Mucosa of stomach (tissue), 1 donor: ENCODE measurements at regions not wholly inside any gene's neighbourhood (a gene's known extent, or its start where the extent isn't known, plus 50 kb on each side); places are given as distances from the start of the nearest gene placed in this dataset.
"Not testable (repeated sequence)": the region's sequence is repeated elsewhere in the genome, so short reads cannot be mapped to it uniquely, and the experiment has no call there.

Source experiments
- H3K27me3 ChIP-seq: one replicate; pipeline ENCODE4 v1.7.0; 2013; ENCODE audit warnings: mild to moderate bottlenecking, low read length; ENCODE audit not compliant: control insufficient read depth, insufficient read depth
- H3K36me3 ChIP-seq: one replicate; pipeline ENCODE4 v1.7.0; 2013; ENCODE audit warnings: low read length; ENCODE audit not compliant: control insufficient read depth, insufficient read depth
- H3K4me1 ChIP-seq: one replicate; pipeline ENCODE4 v1.7.0; 2013; ENCODE audit warnings: mild to moderate bottlenecking, low read length; ENCODE audit not compliant: control insufficient read depth, insufficient read depth
- H3K4me3 ChIP-seq: one replicate; pipeline ENCODE4 v1.7.0; 2013; ENCODE audit warnings: low read length
- H3K9ac ChIP-seq: one replicate; pipeline ENCODE4 v1.7.0; 2013; ENCODE audit warnings: mild to moderate bottlenecking, low read length, moderate library complexity
- H3K9me3 ChIP-seq: one replicate; pipeline ENCODE4 v1.7.0; 2013; ENCODE audit warnings: mild to moderate bottlenecking, low read length, moderate library complexity; ENCODE audit not compliant: control insufficient read depth
- donor health status: Pancreatic carcinoma.

DNA sequence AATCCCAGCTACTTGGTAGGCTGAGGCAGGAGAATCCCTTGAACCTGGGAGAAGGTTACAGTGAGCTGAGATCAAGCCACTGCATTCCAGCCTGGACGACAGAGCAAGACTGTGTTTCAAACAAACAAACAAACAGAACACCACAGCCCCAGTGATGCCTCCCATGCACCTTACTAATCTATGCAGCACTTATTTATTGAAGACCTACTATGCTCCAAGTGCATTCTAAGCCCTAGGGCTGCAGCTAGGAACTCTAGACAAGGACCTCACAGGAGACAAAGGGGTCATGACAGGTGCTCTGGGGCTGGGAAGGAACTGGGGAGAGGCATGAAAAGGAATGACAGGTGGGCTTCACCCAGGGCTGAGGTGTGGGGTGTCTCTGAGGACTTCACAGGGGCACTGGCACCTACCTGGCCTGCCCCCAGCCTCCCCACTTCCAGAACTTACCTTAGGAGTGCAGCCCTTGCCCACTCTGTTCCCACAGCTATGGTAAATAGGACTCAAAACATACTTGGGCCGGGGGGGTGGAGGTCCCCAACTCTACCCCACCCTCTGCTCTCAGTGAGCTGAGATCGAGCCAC lies 69.4 kb downstream of the C9orf50 start:
- H3K4me3 ChIP-seq = no peak overlapping the region
- H3K27me3 ChIP-seq = peaks cover 5% of the 10 kb centered on the region
- H3K36me3 ChIP-seq = no peaks in the 10 kb centered on the region
- H3K9me3 ChIP-seq = no peaks in the 10 kb centered on the region
- H3K9ac ChIP-seq = no peak overlapping the region
- peaks cover 5% of the 10 kb centered on the region for H3K4me1 ChIP-seq

GRCh38 chr9:129550977-129551376 lies 69.9 kb downstream of the C9orf50 start:
- not testable (repeated sequence) for H3K27me3 ChIP-seq, H3K9me3 ChIP-seq, H3K4me1 ChIP-seq, H3K36me3 ChIP-seq, H3K4me3 ChIP-seq, H3K9ac ChIP-seq

DNA sequence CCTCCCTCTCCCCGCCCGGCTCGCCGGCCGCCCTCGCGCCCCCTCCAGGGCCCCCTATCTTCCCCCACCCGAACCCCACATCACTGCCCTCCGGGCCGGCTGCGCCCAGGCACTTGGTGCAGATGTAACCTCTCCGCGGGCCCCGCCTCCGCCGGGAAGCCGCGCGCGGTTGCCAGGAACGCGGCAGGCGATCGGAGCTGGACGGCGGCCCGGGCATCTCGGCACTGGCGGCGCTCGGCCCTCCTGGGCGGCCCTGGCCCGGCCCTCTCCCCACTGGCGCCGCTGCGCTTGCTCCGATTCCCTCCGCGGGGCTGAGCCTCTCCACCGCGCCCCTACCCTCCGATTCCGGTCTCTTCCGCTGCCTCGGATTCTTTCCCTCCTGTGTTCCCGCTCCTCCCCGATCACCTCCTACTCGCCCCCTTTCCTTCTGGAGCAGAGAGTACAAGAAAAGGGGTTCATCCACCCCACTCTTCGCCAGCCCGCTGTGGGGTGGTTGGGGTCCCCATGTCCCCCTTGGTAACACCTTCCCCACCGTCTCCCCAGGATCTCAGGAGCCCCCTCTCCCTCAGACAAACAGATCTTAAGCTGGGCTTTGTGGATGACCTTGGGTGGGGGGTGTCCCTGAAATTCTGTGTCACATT lies 70.6 kb downstream of the C9orf50 start:
- Histone ChIP-seq H3K27me3 (peaks cover 5% of the 10 kb centered on the region), H3K9ac (peak overlapping the region; percentile 49), H3K36me3 (no peaks in the 10 kb centered on the region), H3K4me1 (peaks cover 5% of the 10 kb centered on the region), H3K4me3 (no peak overlapping the region), H3K9me3 (no peaks in the 10 kb centered on the region)

- H3K9me3 ChIP-seq = no peaks in the 10 kb centered on the region
- peak overlapping the region; percentile 49 for H3K9ac ChIP-seq
- peaks cover 5% of the 10 kb centered on the region for H3K27me3 ChIP-seq
- peaks cover 5% of the 10 kb centered on the region for H3K4me1 ChIP-seq
- H3K4me3 ChIP-seq = no peak overlapping the region
- H3K36me3 ChIP-seq = no peaks in the 10 kb centered on the region
Observed at GRCh38 chr9:129549684-129550083, 71.2 kb downstream of the C9orf50 start.

DNA sequence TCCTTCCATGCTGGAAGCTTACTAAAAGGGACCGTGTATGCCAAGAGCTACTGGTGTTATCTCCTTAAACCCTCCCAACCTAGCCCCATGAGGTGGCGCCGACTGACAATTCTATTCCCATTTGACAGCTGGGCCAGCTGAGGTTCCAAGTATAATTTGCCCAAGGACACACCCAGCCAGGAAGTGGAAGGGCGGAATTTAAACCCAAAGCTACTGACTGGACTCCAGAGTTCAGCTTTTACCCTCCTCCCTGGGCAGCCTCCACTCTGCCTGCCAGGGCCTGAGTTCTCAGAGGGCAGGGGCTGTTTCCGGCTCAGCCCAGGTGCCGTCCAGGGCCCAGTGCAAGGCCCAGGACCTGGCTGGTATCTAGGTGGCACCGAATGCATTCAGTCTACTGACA lies 71.8 kb downstream of the C9orf50 start:
- H3K36me3 ChIP-seq = no peaks in the 10 kb centered on the region
- H3K4me3 ChIP-seq = no peak overlapping the region
- no peak overlapping the region for H3K9ac ChIP-seq
- no peaks in the 10 kb centered on the region for H3K9me3 ChIP-seq
- H3K4me1 ChIP-seq = peaks cover 5% of the 10 kb centered on the region
- peaks cover 5% of the 10 kb centered on the region for H3K27me3 ChIP-seq

- no peaks in the 10 kb centered on the region for H3K9me3 ChIP-seq
- peaks cover 5% of the 10 kb centered on the region for H3K27me3 ChIP-seq
- H3K4me1 ChIP-seq = peaks cover 5% of the 10 kb centered on the region
- no peak overlapping the region for H3K4me3 ChIP-seq
- H3K9ac ChIP-seq = no peak overlapping the region
- no peaks in the 10 kb centered on the region for H3K36me3 ChIP-seq
Observed at GRCh38 chr9:129548571-129549135, 72.2 kb downstream of the C9orf50 start.

GRCh38 chr9:129547869-129548570 lies 72.9 kb downstream of the C9orf50 start:
- Histone ChIP-seq H3K4me3 (no peak overlapping the region), H3K9ac (no peak overlapping the region), H3K4me1 (peaks cover 5% of the 10 kb centered on the region), H3K9me3 (no peaks in the 10 kb centered on the region), H3K27me3 (peaks cover 5% of the 10 kb centered on the region), H3K36me3 (no peaks in the 10 kb centered on the region)

DNA sequence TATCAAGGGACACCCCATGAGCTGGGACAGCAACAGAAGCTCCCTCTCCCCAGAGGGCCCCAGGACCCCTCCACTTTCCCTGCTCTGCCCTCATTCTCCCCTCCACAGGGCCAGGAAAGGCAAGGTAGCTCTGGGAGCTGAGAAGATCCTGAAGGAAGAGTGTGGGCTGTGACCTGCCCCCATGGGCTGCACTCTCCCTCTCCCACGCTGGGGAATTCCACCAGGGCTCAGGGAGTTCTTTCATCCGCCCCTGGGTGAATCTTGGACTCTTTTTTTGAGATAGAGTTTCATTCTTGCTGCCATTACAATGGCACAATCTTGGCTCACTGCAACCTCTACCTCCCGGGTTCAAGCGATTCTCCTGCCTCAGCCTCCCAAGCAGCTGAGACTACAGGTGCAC lies 73.8 kb downstream of the C9orf50 start:
- Histone ChIP-seq H3K9ac (no peak overlapping the region), H3K36me3 (no peaks in the 10 kb centered on the region), H3K4me1 (peaks cover 5% of the 10 kb centered on the region), H3K9me3 (no peaks in the 10 kb centered on the region), H3K27me3 (peaks cover 5% of the 10 kb centered on the region), H3K4me3 (no peak overlapping the region)

DNA sequence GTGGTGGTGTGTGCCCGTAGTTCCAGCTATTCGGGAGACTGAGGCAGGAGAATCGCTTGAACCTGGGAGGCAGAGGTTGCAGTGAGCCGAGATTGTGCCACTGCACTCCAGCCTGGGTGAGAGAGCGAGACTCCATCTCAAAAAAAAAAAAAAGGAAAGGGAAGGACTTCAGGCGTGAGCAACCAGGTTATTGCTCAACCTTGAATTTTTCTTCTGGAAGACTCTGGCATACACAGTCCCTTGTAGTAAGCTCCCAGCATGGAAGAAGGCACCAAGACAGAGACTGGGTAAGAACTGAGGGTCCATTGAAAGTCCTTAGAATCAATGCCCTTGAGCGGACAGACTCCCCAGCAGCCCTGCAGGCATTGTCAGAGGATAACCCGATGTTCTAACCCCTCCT lies 75.0 kb downstream of the C9orf50 start:
- not testable (repeated sequence) for H3K9me3 ChIP-seq, H3K9ac ChIP-seq, H3K27me3 ChIP-seq, H3K36me3 ChIP-seq, H3K4me1 ChIP-seq, H3K4me3 ChIP-seq

DNA sequence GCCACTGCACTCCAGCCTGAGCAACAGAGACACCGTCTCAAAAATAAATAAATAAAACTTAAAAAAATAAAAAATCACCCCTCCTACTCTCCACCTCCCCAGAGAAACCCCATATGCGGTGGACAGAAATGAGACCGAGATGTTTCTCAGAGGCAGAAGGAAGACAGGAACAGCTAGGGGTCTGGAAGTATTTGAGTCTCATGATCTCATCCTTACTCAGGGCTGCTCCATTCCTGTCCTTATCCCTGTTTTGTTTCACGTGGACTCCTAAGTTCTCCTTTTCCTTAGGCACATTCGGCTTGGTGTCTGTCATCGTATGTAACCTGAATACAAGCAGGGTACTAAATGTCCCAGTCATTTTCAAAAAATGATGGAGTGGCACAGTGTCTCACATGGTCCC lies 76.1 kb downstream of the C9orf50 start:
- no peaks in the 10 kb centered on the region for H3K4me1 ChIP-seq
- H3K4me3 ChIP-seq = no peak overlapping the region
- no peaks in the 10 kb centered on the region for H3K27me3 ChIP-seq
- no peaks in the 10 kb centered on the region for H3K36me3 ChIP-seq
- no peak overlapping the region for H3K9ac ChIP-seq
- no peaks in the 10 kb centered on the region for H3K9me3 ChIP-seq

GRCh38 chr9:129542741-129543140 lies 78.2 kb downstream of the C9orf50 start:
- Histone ChIP-seq H3K36me3 (no peaks in the 10 kb centered on the region), H3K9me3 (no peaks in the 10 kb centered on the region), H3K4me3 (no peak overlapping the region), H3K4me1 (no peaks in the 10 kb centered on the region), H3K9ac (no peak overlapping the region), H3K27me3 (no peaks in the 10 kb centered on the region)

- no peaks in the 10 kb centered on the region for H3K36me3 ChIP-seq
- no peaks in the 10 kb centered on the region for H3K27me3 ChIP-seq
- H3K9me3 ChIP-seq = no peaks in the 10 kb centered on the region
- no peaks in the 10 kb centered on the region for H3K4me1 ChIP-seq
- H3K4me3 ChIP-seq = no peak overlapping the region
- H3K9ac ChIP-seq = no peak overlapping the region
Observed at GRCh38 chr9:129541270-129541669, 79.6 kb downstream of the C9orf50 start.
